Gastrocnemius medialis (tissue), 4 donors: ENCODE measurements at regions not wholly inside any gene's neighbourhood (a gene's known extent, or its start where the extent isn't known, plus 50 kb on each side); places are given as distances from the start of the nearest gene placed in this dataset.

Experiments used
- POLR2A ChIP-seq, 2 donors: fragments of 450-650 bp; IDR thresholded peaks; one replicate each; pipeline ENCODE4 v1.6.1; 2017; ENCODE audit warnings: antibody characterized with exemption in 2 of 2, mild to moderate bottlenecking in 2 of 2, moderate library complexity in 2 of 2
- TF ChIP-seq, protein P1 (sequence below), 5 experiments: fragments of 450-650 bp in 3 of 5; fragments of 200-600 bp in 2 of 5; sonication (generic) in 2 of 5; IDR thresholded peaks in 4 of 5; conservative IDR thresholded peaks in 1 of 5; 1 replicate in 4 of 5; 2 replicates in 1 of 5; pipeline ENCODE4 v1.5.1; 2016 to 2019; ENCODE audit warnings: antibody characterized with exemption in 5 of 5, mild to moderate bottlenecking in 3 of 5, moderate library complexity in 3 of 5

DNA sequence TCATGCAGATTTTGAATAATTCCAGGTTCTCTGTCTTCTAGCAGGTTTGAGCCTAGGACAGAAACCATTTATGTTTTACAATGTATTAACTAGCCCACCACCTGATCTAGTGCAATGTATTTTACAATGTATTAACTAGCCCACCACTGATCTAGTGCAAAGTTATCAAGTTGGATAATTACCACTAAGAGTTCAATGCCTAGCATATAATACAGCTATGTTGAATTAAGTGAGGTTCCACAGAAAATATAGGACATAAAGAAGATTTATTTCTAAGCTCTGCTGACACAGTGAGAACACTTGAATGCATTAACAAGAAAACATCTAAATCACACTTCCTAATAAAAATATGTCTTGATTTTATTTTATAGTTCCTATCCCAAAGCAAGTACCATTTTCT is 854.6 kb upstream of the NEGR1 start:
- no peak for TF ChIP-seq POLR2A (IDR thresholded peaks at IDR 0.05)
- TF ChIP-seq, protein P1, sequence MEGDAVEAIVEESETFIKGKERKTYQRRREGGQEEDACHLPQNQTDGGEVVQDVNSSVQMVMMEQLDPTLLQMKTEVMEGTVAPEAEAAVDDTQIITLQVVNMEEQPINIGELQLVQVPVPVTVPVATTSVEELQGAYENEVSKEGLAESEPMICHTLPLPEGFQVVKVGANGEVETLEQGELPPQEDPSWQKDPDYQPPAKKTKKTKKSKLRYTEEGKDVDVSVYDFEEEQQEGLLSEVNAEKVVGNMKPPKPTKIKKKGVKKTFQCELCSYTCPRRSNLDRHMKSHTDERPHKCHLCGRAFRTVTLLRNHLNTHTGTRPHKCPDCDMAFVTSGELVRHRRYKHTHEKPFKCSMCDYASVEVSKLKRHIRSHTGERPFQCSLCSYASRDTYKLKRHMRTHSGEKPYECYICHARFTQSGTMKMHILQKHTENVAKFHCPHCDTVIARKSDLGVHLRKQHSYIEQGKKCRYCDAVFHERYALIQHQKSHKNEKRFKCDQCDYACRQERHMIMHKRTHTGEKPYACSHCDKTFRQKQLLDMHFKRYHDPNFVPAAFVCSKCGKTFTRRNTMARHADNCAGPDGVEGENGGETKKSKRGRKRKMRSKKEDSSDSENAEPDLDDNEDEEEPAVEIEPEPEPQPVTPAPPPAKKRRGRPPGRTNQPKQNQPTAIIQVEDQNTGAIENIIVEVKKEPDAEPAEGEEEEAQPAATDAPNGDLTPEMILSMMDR (IDR thresholded peaks at IDR 0.05 in 4 of 5, conservative IDR thresholded peaks at IDR 0.05 in 1 of 5) = no peak
